Neural progenitor cell (in vitro differentiated cells): ENCODE measurements at regions not wholly inside any gene's neighbourhood (a gene's known extent, or its start where the extent isn't known, plus 50 kb on each side); places are given as distances from the start of the nearest gene placed in this dataset.

ENCODE experiments used
- EZH2 ChIP-seq: fragments of 200-600 bp; sonication (generic); IDR thresholded peaks from 2 replicates; pipeline ENCODE4 v1.6.1; 2017; ENCODE audit warnings: antibody characterized with exemption, mild to moderate bottlenecking, moderate library complexity
- TF ChIP-seq, protein P1 (sequence below): fragments of 200-600 bp; sonication (generic); IDR thresholded peaks from 2 replicates; pipeline ENCODE4 v1.5.1; 2017; ENCODE audit warnings: antibody characterized with exemption, mild to moderate bottlenecking

DNA sequence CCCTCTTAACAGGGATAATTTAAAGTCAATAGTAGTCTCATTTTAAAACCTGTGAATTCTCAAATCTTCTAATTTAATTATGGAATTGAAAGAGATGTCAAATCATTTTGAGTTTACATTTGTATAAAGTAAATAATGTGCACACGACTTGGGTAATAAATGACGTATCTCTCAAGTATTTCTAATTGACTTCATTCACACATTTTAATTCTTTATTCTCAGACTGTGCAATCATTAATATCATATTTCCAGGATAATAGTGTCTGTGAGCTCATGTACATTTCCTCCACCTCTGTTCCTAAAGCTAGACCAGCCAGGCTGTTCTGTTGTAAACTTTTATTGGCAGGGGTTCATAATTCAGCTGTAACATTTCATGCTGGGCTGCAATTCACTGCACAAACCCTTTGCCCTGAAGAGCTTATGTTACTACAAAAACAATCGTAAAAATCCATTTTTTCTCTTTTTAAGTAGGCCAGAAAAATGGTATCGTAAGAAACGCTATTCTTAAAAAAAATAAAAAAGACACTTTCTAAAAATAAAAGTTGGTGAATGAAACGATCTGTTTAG lies 1103.1 kb upstream of the TENM3 start:
- TF ChIP-seq, protein P1, sequence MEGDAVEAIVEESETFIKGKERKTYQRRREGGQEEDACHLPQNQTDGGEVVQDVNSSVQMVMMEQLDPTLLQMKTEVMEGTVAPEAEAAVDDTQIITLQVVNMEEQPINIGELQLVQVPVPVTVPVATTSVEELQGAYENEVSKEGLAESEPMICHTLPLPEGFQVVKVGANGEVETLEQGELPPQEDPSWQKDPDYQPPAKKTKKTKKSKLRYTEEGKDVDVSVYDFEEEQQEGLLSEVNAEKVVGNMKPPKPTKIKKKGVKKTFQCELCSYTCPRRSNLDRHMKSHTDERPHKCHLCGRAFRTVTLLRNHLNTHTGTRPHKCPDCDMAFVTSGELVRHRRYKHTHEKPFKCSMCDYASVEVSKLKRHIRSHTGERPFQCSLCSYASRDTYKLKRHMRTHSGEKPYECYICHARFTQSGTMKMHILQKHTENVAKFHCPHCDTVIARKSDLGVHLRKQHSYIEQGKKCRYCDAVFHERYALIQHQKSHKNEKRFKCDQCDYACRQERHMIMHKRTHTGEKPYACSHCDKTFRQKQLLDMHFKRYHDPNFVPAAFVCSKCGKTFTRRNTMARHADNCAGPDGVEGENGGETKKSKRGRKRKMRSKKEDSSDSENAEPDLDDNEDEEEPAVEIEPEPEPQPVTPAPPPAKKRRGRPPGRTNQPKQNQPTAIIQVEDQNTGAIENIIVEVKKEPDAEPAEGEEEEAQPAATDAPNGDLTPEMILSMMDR, result no peak
- TF ChIP-seq EZH2, result no peak
